Pancreas (tissue), 10 donors: ENCODE measurements at regions not wholly inside any gene's neighbourhood (a gene's known extent, or its start where the extent isn't known, plus 50 kb on each side); places are given as distances from the start of the nearest gene placed in this dataset.
"Not testable (repeated sequence)": the region's sequence is repeated elsewhere in the genome, so short reads cannot be mapped to it uniquely, and the experiment has no call there.

Experiments
- ATAC-seq, 4 donors: fragments of 200-7000 bp; cut with Tn5 transposase; one replicate each; pipeline versions ENCODE4 v1.8.0 to v1.9.1; 2020; ENCODE audit warnings: mild to moderate bottlenecking in 4 of 4, moderate library complexity in 4 of 4
- DNase-seq, 6 donors: peaks; one replicate each; pipeline ENCODE4 v3.0.0-alpha.2; 2020
- FAIRE-seq: peaks from 2 replicates; lab custom pipeline; 2012; peaks lifted over from hg19 to GRCh38; lab: Jason Lieb, UNC
- H3K27ac ChIP-seq, 4 donors: fragments of 200-600 bp; sonication (generic); 1 replicate in 3 of 4; 2 replicates in 1 of 4; pipeline versions ENCODE4 v1.5.0 to v1.8.0; 2020
- H3K27me3 ChIP-seq, 4 donors: fragments of 200-600 bp; one replicate each; pipeline ENCODE4 v1.8.0; 2021
- H3K36me3 ChIP-seq, 3 donors: fragments of 200-600 bp; sonication (generic) in 1 of 3; one replicate each; pipeline versions ENCODE4 v1.5.0 to v1.8.0; 2020 to 2021
- H3K4me1 ChIP-seq, 3 donors: fragments of 200-600 bp; one replicate each; pipeline ENCODE4 v1.8.0; 2021
- H3K4me3 ChIP-seq, 4 donors: fragments of 200-600 bp; sonication (generic) in 2 of 4; one replicate each; pipeline versions ENCODE4 v1.5.0 to v1.8.0; 2020 to 2021
- H3K9me3 ChIP-seq, 4 donors: fragments of 200-600 bp; one replicate each; pipeline ENCODE4 v1.8.0; 2021
- WGBS, 2 donors: extraction: QIAGEN DNeasy Blood & Tissue Kit; methylation state at CpG; one replicate each; pipeline ENCODE4 v1.1.7; 2013; 5-methylcytosine and 5-hydroxymethylcytosine counted together
- intact Hi-C, 3 donors: fragments of 100-400 bp; cut with DNase I; formaldehyde crosslinking; loops; one replicate each; pipeline versions ENCODE4 v1.11.1 to v1.14.2; 2022
- TF ChIP-seq, protein P1 (sequence below), 4 donors: fragments of 200-600 bp; sonication (generic) in 3 of 4; IDR thresholded peaks; one replicate each; pipeline versions ENCODE4 v1.5.0 to v1.8.0; 2021; ENCODE audit warnings: antibody characterized with exemption in 4 of 4
- donor health status: healthy with polysubstance abuse.
- donor health status: DM: no; HTN: no; CAD: no; lungs with moderate emphysema.
- donor health status: DM: no; HTN: no; CAD: no.
- donor health status: control.
- donor health status: control.
- donor health status: Bipolar disorder and iron deficiency.
- donor health status: DM: yes; HTN: yes; CAD: no.
- donor health status: DM: no; HTN: no; CAD: no.
- donor health status: DM: no; HTN: no; CAD: no.
- donor health status: DM: yes; HTN: yes; CAD: no.

DNA sequence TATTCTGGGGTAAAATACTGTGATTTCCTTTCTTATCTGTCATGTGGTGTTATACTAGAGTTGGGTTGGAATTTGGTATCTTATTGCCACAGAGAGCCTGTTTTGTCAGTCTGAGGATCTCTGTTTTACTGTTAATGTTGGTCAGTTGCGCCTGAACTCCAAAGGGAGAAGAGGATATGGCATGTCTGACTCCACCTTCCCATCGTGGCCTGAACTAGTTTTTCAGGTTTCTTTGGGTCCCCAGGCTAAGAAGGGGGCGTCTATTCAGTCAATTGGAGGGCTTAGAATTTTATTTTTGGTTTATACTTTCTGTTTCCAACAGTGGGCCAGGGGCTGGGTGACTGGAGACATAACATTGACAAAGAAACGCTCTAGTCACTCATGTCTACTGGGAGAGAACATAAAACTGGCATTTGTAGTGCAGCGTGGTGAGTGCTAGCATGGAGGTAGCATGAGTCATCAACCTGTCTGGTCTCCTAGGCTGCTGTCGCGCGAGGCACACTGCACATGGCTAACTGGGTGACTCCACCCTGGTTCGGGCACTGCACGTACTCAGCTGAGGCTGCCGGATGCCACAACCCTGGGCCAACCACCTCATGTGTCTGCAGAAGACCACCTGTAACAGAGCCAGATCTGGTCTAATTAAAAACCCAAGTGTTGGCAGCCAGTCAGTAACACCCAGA lies 120.1 kb upstream of the OR9Q1 start:
- Histone ChIP-seq H3K27me3 (no peaks in the 10 kb centered on the region), H3K27ac (peak overlapping the region in 2 of 4 donors; percentile 11 to 17), H3K9me3 (no peaks in the 10 kb centered on the region), H3K4me1 (no peaks in the 10 kb centered on the region), H3K4me3 (no peak overlapping the region), H3K36me3 (no peaks in the 10 kb centered on the region)
- intact Hi-C loops: no loop called here
- WGBS, 2 donors: 61 to 63% methylated on average over 11 of the region's 11 CpGs
- peak in 5 of 6 donors; percentile 8 to 44 (median 26) for DNase-seq
- FAIRE-seq: no peak
- TF ChIP-seq, protein P1, sequence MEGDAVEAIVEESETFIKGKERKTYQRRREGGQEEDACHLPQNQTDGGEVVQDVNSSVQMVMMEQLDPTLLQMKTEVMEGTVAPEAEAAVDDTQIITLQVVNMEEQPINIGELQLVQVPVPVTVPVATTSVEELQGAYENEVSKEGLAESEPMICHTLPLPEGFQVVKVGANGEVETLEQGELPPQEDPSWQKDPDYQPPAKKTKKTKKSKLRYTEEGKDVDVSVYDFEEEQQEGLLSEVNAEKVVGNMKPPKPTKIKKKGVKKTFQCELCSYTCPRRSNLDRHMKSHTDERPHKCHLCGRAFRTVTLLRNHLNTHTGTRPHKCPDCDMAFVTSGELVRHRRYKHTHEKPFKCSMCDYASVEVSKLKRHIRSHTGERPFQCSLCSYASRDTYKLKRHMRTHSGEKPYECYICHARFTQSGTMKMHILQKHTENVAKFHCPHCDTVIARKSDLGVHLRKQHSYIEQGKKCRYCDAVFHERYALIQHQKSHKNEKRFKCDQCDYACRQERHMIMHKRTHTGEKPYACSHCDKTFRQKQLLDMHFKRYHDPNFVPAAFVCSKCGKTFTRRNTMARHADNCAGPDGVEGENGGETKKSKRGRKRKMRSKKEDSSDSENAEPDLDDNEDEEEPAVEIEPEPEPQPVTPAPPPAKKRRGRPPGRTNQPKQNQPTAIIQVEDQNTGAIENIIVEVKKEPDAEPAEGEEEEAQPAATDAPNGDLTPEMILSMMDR (IDR thresholded peaks at IDR 0.05): no peak
- peak in 3 of 4 donors; percentile 80 to 92 (median 91) for ATAC-seq

DNA sequence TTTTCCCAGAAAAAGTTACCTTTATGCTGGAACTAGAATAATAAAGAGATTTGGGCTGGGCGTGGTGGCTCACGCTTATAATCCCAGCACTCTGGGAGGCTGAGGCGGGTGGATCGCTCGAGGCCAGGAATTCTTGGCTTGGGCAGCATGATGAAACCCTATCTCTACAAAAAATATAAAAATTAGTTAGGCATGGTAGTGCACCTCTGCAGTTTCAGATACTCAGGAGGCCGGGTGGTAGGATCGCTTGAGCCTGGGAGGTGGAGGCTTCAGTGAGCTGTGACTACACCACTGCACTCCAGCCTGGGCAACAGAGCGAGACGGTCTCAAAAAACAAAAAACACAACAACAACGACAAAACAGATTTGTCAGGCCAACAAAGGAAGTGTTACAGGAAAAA lies 119.3 kb upstream of the OR9Q1 start:
- intact Hi-C loops: no loop called here
- ATAC-seq (no peak), DNase-seq (no peak), FAIRE-seq (no peak)
- Histone ChIP-seq H3K4me3 (no peak overlapping the region), H3K4me1 (no peaks in the 10 kb centered on the region), H3K27me3 (no peaks in the 10 kb centered on the region), H3K36me3 (no peaks in the 10 kb centered on the region), H3K9me3 (no peaks in the 10 kb centered on the region), H3K27ac (peak overlapping the region in 2 of 4 donors; percentile 11 to 17)
- 89 to 92% methylated on average over 10 of the region's 10 CpGs for WGBS, 2 donors
- TF ChIP-seq, protein P1 (IDR thresholded peaks at IDR 0.05): no peak

DNA sequence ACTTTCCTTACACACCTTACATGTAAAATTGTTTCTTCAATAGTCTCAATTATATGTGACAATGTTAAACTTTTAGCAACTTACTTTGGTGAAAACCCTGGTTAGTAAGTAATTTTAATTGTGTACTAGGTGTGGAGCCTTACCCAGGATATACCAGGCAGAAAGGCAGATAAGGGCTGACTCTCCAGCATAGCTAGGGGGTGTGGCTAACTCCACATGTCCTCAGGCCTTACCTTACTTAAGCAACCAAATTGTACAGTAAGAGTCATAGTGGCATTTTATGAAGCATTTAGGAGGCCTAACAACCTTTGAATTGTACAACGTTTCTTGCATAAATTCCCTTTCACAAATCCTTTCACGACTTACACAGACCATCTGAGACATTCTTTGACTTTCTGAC lies 118.2 kb upstream of the OR9Q1 start:
- TF ChIP-seq, protein P1 (IDR thresholded peaks at IDR 0.05): no peak
- DNase-seq (no peak), ATAC-seq (no peak), FAIRE-seq (no peak)
- no peaks in the 10 kb centered on the region for H3K9me3 ChIP-seq
- 74 to 85% methylated on average over 2 of the region's 2 CpGs for WGBS, 2 donors
- no peaks in the 10 kb centered on the region for H3K36me3 ChIP-seq
- intact Hi-C loops: no loop called here
- H3K4me3 ChIP-seq: no peak overlapping the region
- H3K27ac ChIP-seq: no peak overlapping the region
- no peaks in the 10 kb centered on the region for H3K4me1 ChIP-seq
- H3K27me3 ChIP-seq: no peaks in the 10 kb centered on the region

DNA sequence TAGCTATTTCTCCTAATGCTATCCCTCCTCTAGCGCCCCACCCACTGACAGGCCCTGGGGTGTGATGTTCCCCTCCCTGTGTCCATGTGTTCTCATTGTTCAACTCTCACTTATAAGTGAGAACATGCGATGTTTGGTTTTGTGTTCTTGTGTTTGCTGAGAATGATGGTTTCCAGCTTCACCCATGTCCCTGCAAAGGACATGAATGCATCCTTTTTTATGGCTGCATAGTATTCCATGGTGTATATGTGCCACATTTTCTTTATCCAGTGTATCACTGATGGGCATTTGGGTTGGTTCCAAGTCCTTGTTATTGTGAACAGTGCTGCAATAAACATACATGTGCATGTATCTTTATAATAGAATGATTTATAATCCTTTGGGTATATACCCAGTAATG lies 115.3 kb upstream of the OR9Q1 start:
- H3K27ac ChIP-seq, FAIRE-seq, intact Hi-C loops, H3K27me3 ChIP-seq, ATAC-seq, DNase-seq, H3K36me3 ChIP-seq, H3K9me3 ChIP-seq, H3K4me3 ChIP-seq, H3K4me1 ChIP-seq: not testable (repeated sequence)
- WGBS, 2 donors: 75 to 90% methylated on average over 2 of the region's 2 CpGs

DNA sequence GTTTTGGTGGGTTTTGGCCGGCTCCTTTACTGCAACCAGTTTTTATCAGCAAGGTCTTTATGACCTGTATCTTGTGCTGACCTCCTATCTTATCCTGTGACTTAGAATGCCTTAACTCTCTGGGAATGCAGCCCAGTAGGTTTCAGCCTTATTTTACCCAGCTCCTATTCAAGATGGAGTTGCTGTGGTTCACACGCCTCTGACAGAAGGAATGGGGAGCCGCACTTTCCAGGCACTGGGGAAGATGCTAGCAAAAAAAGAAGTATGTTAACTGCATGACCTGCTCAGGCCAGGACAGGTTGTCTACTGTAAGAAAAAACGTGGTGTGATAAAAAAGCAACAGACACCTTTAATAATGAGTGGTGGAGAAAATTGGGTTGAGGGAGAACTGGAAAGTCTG lies 112.2 kb upstream of the OR9Q1 start:
- 64 to 65% methylated on average over 4 of the region's 4 CpGs for WGBS, 2 donors
- H3K27ac ChIP-seq, ATAC-seq, H3K4me3 ChIP-seq, FAIRE-seq, H3K9me3 ChIP-seq, DNase-seq, H3K27me3 ChIP-seq, H3K4me1 ChIP-seq, H3K36me3 ChIP-seq, intact Hi-C loops: not testable (repeated sequence)
